Vagina (tissue), 2 donors: ENCODE measurements at regions not wholly inside any gene's neighbourhood (a gene's known extent, or its start where the extent isn't known, plus 50 kb on each side); places are given as distances from the start of the nearest gene placed in this dataset.

Experiments used
- CTCF ChIP-seq, 3 experiments: fragments of 450-650 bp in 2 of 3; fragments of 200-600 bp in 1 of 3; sonication (generic) in 1 of 3; IDR thresholded peaks; one replicate each; pipeline ENCODE4 v1.5.1; 2017 to 2019; ENCODE audit warnings: antibody characterized with exemption in 3 of 3, mild to moderate bottlenecking in 2 of 3, moderate library complexity in 2 of 3
- POLR2A ChIP-seq, 2 donors: fragments of 450-650 bp; IDR thresholded peaks; one replicate each; pipeline ENCODE4 v1.6.1; 2017; ENCODE audit warnings: antibody characterized with exemption in 2 of 2, mild to moderate bottlenecking in 2 of 2, moderate library complexity in 2 of 2

DNA sequence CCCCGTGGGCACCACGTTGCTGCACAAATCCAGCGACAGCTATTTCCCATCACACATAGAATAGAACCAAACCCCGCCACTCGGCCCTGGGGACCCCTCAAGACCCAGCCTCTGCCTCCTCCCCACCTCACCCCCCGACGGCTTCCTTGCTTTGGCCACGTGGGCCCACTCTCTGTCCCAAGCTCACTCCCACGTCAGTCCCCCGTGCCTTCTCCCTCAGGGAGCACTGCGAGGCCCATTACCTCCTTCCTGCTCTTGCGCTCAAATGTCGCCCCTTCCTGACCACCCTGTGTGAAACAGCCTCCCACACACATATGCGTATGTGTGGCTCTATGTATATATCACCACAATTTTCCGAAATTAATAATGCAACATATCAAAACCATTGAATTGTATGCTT, 239.7 kb downstream of the SH3BP4 start:
- TF ChIP-seq CTCF (IDR thresholded peaks at IDR 0.05) (no peak), POLR2A (IDR thresholded peaks at IDR 0.05) (no peak)
